ENCODE measurements at regions not wholly inside any gene's neighbourhood (a gene's known extent, or its start where the extent isn't known, plus 50 kb on each side); places are given as distances from the start of the nearest gene placed in this dataset.

GRCh38 chr12:83349907-83350611, 663.4 kb downstream of the TMTC2 start:
- TF ChIP-seq REST (IDR thresholded peaks at IDR 0.05; ENCODE audit: insufficient read depth in 1 of 2, low read depth in 2 of 2, low read length in 2 of 2), result no peak
- TF ChIP-seq POLR2AphosphoS5 (IDR thresholded peaks at IDR 0.05; ENCODE audit: low read depth, low read length), result no peak
- no peak for TF ChIP-seq SIN3A (IDR thresholded peaks at IDR 0.05; ENCODE audit: borderline replicate concordance, insufficient read depth, low read length)
- no peak for TF ChIP-seq TAF1 (IDR thresholded peaks at IDR 0.05; ENCODE audit: borderline replicate concordance, insufficient read depth, low read length)
- TF ChIP-seq FOXP2 (optimal IDR thresholded peaks at IDR 0.05; ENCODE audit: borderline replicate concordance, extremely low read depth, extremely low read length, insufficient read depth), result no peak

DNA sequence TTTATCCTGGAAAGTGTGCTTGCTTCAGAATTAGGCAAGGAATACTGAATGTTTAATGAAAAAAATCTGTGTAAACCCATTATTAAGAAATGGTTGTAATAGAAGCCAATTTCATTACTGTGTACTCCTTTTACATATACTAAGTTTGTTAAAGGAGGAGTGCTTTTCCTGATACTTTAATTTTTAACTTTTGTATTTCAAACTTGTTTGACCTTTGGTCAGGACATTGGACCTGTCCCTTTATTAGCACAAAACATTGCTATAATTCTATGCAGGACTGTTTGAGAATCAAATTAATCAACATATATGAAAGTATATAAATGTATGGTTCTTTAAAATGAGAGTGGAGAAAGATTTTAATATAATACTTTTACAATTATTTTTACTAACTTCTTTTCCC, 659.6 kb downstream of the TMTC2 start:
- TF ChIP-seq TAF1 (IDR thresholded peaks at IDR 0.05; ENCODE audit: borderline replicate concordance, insufficient read depth, low read length), result no peak
- no peak for TF ChIP-seq REST (IDR thresholded peaks at IDR 0.05; ENCODE audit: insufficient read depth in 1 of 2, low read depth in 2 of 2, low read length in 2 of 2)
- TF ChIP-seq FOXP2 (optimal IDR thresholded peaks at IDR 0.05; ENCODE audit: borderline replicate concordance, extremely low read depth, extremely low read length, insufficient read depth), result no peak
- TF ChIP-seq SIN3A (IDR thresholded peaks at IDR 0.05; ENCODE audit: borderline replicate concordance, insufficient read depth, low read length), result no peak
- TF ChIP-seq POLR2AphosphoS5 (IDR thresholded peaks at IDR 0.05; ENCODE audit: low read depth, low read length), result no peak

GRCh38 chr12:83343767-83344166, 657.1 kb downstream of the TMTC2 start:
- no peak for TF ChIP-seq TAF1 (IDR thresholded peaks at IDR 0.05; ENCODE audit: borderline replicate concordance, insufficient read depth, low read length)
- no peak for TF ChIP-seq SIN3A (IDR thresholded peaks at IDR 0.05; ENCODE audit: borderline replicate concordance, insufficient read depth, low read length)

DNA sequence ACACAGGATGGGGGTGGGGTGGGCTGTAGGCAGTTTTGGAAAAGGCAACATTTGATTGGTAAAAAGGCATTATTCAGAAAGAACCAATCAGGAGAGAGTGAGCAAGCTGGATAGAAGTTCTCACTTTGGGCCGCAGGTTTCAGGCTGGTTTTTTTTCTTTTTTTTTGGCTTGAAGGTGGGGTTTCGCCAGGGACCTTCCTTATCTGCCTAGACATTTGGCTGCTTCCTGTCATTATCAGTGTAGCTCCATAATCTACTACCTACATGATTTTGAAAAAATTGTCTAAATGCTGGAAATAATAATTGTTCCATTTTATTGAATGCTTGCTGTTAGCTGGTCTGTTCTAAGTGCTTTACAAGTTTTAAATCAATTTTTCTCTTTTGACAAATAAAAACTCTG, 649.0 kb downstream of the TMTC2 start:
- TF ChIP-seq REST (IDR thresholded peaks at IDR 0.05; ENCODE audit: insufficient read depth in 1 of 2, low read depth in 2 of 2, low read length in 2 of 2) (no peak), FOXP2 (optimal IDR thresholded peaks at IDR 0.05; ENCODE audit: borderline replicate concordance, extremely low read depth, extremely low read length, insufficient read depth) (no peak), POLR2AphosphoS5 (IDR thresholded peaks at IDR 0.05; ENCODE audit: low read depth, low read length) (no peak), SIN3A (IDR thresholded peaks at IDR 0.05; ENCODE audit: borderline replicate concordance, insufficient read depth, low read length) (no peak), TAF1 (IDR thresholded peaks at IDR 0.05; ENCODE audit: borderline replicate concordance, insufficient read depth, low read length) (no peak)

DNA sequence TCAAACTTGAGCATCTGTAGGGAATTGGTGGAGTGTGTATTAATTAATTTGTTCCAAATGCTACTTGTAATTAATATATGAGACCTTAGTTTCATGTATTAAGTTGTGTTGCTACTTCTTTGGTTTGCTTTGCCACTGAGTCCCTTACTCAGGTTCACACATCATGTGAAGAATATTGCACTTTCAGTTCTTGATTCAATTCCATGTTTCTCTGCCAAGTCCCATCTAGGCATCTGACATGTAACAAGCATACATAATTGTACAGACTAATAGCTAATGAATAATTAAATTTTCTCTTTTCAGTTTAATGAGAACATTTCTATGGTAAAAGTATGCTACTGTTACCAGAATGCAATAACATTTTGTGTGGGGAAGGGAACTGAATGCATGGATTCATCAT, 640.0 kb downstream of the TMTC2 start:
- TF ChIP-seq POLR2AphosphoS5 (IDR thresholded peaks at IDR 0.05; ENCODE audit: low read depth, low read length) (no peak), SIN3A (IDR thresholded peaks at IDR 0.05; ENCODE audit: borderline replicate concordance, insufficient read depth, low read length) (no peak), TAF1 (IDR thresholded peaks at IDR 0.05; ENCODE audit: borderline replicate concordance, insufficient read depth, low read length) (no peak), FOXP2 (optimal IDR thresholded peaks at IDR 0.05; ENCODE audit: borderline replicate concordance, extremely low read depth, extremely low read length, insufficient read depth) (no peak), REST (IDR thresholded peaks at IDR 0.05; ENCODE audit: insufficient read depth in 1 of 2, low read depth in 2 of 2, low read length in 2 of 2) (no peak)

Data from PFSK-1 (cell line).